CD4-positive, alpha-beta T cell treated with Interferon alpha-2 for 1 hour (primary cell): ENCODE measurements at regions not wholly inside any gene's neighbourhood (a gene's known extent, or its start where the extent isn't known, plus 50 kb on each side); places are given as distances from the start of the nearest gene placed in this dataset.

Source experiments
- DNase-seq, 2 donors: peaks; one replicate each; pipeline ENCODE4 v3.0.0-alpha.2; 2020 to 2022

DNA sequence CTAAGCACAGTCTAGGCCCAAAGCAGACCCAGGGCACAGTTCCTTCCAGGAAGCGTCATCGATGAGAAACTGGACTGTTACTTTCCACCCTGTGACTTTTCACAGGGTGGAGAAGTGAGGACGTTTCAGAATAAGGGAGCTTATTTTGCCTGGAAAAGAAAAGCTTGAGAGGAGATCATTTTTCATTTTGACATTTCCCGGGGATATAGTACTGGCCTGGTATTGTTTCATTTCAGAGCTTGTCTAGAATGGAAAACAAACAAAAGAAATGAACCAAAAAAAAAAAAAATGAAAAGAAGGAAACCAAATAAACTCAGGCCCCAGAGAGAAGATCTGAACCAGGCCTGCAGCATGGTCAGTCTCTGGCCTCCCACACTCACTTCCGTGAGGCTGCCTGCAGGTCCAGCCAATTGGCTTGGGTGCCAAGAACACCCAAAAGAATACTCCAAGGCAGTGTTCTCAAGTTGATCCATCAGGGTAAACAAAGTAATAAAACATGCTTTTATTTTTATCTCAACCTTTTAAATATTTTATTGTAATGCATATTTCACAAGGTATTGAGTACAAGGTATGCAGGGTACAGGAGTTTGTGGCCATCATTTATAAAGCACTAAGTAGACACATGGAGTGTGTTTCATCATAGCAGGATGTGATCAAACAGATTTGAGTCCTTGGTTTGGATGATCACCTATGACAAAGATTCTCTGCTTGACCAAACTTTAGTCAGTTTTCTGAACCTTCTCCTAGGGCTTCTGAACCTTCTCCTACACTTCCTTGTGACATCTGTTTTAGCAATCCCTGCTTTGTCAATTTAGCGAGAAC, 176.9 kb upstream of the GGTLC1 start:
- no peak for DNase-seq

DNA sequence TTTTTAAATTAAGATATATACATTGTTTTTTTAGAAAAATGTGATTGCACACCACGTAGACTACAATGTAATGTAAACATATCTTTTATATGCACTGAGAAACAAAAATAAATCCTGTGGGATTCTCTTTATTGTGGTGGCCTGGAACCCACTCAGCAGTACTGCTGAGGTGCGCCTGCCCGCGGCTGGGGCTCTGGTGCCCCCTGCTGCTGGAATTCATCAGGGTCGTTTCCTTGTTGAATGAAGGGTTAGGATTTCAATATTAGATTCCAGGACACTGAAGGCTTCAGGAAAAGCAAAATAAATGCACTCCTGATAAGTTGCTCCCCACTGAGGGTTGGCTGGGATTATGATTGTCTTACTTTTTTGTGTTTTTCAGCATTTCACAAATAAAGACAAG, 175.8 kb upstream of the GGTLC1 start:
- DNase-seq = peak; percentile 10 to 44

DNA sequence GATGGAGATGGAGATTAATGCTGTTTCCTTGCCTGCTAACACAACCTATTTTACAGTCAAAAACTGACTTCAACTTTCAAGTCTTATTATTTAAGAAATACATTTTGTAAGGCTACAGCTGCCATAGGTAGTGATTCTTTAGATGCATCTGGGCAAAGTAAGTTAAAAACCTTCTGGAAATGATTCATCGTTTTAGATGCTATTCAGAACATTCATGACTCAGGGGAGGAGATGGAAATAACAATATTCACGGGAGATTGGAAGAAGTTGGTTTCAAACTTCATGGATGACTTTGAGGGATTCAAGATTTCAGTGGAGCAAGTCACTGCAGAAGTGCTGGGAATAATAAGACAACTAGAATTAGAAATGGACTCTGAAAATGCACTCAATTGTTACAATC, 174.9 kb upstream of the GGTLC1 start:
- DNase-seq = no peak

DNA sequence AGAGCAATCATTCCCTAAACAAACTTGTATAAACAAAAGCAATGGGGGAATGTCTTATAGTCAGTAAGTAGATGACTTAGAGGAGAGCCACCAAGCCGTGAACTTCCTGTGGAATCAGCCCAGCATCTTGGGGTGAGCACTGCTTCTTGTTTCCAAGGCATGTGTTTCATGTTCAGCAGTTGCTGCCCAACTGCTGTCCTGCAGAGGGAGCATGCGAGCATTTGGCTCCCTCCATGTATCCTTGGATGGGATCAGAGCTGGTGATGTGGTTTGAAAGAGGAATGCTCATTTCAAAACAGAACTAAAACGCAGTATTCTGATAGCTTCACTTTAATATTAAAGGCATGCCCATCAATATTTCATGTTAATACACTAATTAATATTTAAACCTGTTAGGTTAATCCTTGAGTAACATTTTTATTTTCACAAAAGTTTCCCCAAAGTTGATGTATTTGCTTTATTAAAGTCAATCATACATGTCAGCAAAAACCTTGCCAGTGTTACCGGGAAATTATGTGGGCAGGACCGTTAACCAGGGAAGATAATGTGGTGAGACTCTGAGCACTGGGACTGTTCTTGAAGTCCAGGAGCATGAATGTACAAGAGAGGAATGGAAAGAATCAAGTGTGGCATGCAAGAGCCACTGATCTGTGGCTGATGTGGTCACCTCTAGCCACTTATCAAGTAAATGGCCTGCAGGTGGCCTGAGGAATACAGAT, 172.1 kb upstream of the GGTLC1 start:
- DNase-seq = peak in 1 of 2 donors; percentile 12

DNA sequence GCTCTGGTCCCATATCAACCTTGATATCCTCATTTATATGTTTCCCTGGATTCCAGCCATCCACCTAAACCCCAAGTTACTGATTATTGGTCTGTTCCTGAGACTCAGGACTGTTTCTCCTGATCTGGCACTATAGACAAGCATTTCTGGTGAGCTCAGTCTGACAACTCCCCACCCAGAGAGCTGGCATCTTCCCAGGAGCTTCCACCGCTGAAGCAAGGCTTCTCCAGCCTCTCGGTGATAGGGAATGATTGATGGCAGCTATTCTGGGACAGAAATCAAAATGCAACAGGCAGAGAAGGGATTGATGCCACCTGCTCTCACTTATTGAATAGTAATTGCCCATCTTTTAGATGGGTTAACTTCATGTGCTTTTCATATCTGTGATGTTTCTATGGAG, 169.7 kb upstream of the GGTLC1 start:
- no peak for DNase-seq

DNA sequence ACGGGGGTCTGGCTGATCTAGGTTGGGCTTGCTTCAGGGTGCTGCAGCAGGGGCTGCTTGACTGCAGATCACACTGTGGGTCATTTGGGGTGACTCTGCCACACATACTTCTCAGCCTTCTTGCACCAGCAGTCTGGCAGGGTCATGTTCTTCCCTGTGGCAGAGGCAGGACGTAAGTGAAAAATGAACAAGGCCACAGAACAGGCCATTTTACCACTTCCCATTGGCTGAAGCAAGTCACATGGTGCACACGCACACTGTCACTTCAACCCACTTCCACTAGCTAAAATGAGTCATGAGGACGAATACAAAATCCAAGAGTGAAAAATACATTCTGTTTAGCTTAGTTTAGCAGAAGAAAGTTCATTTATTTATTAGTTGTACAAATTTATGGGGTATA, 168.6 kb upstream of the GGTLC1 start:
- DNase-seq = peak; percentile 57 to 66

DNA sequence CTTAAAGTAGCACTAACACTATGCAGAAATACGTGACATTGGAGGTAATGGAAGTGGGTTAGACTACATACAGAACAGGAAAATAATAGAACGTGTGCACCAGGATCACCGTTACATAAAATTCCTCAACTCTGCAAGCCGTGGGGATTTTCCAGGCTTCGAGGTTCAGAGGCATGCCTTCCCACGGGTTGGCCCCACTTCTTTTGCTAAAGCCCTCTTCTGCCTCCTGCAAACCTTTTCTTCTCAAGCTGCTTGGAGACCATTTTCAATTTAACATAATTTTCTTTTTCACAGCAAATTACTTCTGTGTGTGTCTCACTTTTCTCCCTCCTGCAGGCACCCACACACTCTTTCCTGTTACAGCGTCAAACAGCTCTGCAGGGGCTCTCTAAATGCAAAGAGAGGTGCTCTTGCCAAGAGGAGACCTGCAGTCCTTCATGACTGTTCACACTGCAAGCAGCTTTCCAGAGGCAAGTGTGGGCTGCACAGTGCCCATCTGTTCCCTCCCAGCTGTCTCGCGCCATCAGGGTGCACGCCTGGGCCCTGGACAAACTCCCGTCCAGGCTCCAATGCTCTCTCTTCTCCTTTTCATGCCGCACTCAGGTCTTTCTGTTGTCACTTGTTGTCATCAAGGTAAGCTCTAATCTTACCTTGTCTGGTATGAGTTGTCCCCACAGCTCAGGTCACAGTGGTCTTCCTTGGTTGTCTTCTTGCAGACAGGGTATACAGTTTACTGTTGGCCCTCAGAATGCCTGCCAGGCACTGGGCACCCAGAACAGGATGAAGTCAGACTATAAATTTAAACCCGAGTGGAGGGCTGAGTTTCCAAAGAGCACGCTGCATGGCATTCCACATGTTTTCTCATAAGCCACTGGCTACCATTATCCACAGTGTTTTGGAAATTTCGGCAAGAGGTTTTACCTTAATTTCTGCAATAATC, 164.8 kb upstream of the GGTLC1 start:
- no peak for DNase-seq

DNA sequence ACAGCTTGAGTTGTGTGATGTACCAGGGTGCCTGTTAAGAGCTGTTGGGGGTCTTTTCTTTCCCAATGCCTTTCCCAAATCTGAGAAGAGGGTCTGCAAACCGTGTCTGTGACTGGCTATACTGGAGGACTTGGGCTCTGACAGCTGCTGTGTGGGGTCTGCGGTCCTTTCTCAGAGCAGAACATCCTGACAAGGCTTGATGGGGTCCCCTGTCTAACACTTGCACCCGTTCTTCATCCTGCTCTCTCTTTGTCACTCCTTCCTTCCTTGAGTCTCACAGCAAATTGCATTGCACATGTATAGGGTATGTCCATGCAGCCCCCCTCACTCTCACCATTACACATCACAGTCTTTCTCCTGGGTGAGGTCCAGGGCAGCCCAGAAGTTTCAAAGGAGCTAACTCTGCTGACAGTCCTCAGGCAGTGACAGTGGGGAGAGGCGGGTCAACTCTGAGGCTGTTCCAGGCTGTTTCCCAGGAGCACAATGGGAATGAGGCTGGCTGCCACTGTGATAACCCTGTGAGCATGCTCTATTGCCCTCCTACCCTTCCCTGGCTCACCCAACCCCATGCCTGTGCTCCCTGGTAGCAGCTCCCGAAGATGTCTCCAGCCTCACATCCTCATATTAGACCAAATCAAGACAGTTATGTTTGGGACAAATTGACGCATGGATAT, 163.2 kb upstream of the GGTLC1 start:
- DNase-seq = no peak

DNA sequence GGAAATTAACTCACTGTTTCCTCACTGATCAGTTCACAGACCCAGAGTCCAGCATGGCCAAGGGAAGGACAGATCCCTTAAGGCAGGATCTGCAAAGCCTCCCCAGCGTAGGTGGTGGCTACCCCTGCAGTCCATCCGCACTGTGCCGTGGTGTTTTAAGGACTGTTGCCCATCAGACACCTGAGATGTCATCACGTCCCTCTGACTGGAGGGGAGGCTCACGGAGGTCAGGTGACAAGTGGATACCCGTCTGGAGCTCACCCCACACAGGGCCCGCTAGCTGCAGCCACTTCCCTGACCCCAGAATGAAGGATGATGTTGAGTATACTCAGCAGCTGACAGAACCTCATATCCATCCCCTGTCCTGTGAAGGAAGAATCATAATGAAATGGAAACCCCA, 161.8 kb upstream of the GGTLC1 start:
- DNase-seq = no peak

DNA sequence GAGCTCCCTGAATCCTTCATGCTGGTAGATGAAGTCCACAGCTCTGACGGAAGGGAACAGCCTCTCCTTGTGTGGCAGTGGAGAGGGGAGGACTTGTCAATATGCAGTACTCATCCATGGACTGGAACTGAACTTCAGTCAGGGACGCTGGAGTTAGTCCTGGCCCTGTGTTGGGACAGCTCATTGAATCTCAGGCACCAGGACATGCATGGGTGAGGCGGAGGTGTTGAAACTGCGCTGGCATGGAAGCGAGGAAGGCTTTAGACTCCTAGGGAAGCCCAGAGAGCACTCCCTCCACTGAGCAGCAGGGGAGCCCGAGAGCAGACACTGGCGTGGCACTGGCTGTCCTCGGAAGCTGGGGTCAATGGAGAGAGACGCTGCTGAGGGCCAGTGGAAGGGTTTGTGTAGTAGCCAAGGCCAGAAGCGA, 161.3 kb upstream of the GGTLC1 start:
- no peak for DNase-seq

DNA sequence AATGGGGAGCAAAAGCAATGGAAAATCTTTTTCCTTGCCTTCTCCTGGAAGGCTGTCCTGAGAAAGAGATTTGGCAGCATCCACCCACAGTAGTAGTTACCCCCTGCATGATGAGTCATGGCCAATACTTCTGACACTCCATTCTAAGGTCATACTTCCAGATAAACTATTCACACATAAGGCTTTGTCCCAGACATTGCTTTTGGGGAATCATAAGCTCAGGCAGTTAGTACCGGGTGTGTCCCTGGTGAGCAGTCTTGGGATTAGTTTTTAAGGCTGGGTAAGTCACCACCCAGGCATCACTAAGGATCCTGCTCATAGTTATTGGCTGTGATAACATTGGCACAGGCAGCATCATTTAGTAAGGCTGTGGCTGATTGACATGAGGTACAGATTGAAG, 160.6 kb upstream of the GGTLC1 start:
- no peak for DNase-seq

DNA sequence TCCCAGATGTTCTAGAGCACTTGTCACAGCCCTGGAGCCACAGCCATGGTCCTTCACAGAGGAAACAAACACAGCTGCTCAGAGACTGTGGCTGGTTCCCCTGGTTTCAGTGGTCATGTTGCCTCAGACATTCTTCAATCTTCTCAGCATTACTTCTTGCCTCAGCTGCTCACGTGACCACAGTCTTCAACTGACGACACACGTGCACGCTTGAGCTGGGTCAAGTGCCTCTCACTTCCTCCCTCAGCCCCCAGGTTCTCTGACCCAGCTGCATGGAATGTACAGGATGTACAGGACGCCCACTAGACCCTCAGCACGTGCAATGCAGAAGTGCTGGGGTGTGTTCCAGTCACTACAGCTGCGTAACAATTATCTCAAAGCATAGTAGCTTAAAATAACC, 159.8 kb upstream of the GGTLC1 start:
- DNase-seq = peak; percentile 43 to 45

DNA sequence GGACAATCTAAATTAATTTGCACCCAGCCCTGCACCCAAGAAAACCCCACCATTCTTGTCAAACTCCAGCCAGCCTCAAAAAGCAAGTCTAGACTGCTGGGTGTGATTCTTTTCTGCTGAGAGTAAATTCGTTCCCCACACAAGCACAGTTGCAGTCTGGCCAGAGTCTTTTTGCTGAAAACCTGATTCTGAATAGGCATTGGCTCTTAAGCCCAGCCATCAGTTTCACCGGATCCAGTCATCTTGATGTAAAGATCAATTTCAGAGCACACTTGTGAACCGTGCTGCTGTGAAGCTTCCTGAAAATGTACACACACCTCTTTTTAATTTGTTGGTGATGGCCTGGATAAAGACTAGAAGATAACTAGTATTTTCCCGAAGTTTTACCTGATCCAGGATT, 159.4 kb upstream of the GGTLC1 start:
- no peak for DNase-seq

DNA sequence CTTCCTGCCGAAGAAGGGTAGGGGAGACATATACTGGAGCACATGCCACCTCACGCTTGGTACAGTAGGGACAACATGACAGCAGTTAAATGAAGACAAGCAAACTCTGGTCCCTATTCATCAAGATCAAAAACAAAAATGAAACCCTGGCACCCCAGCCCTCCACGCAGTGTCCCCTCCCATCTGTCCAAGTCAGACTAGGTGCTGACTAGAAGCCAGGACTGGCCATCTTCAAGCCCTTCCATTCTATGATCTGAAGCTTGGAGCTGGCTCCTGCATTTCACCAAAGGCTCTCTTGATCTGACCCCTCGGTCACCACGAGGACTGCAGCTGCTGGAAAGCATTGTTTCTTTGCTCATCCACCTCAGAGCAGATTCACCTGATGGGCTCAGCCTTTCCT, 158.9 kb upstream of the GGTLC1 start:
- DNase-seq = no peak

DNA sequence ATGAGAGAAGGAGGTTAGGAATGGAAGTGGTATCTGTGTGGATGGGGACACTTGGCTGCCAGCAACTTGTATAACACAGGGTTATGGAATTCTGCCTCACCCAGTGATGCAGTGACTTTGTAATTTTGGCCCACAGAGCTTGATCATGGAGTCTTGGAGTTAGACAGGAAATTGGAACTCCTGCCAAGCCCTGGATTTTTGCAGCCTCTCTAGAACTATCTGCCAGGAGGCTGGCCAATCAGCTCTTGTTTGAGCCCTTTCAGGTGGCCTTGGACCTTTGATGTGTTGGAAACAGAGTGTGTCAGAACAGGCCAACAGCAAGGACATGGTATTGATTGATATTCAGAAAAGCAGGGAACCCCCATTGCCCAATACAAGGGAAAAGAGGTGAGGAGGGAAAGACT, 157.7 kb upstream of the GGTLC1 start:
- DNase-seq = no peak

DNA sequence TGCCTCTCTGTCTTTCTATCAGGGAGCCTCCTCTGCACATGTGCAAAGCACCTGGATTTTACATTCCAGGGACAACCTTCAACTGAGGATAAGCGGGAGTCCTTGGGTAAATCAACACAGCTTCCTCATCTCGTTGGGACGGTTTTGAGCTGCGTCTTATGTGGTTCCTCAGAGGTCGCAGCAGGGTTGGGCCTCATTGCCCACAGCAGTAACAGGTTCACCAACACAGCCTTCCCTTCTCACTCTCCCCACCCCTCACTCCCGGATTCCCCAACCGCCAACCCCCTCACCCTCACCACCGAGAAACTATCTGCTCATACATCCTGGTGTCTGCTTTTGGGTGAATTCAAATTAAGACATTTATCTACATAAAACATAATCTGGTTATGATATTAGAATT, 155.8 kb upstream of the GGTLC1 start:
- DNase-seq = no peak

DNA sequence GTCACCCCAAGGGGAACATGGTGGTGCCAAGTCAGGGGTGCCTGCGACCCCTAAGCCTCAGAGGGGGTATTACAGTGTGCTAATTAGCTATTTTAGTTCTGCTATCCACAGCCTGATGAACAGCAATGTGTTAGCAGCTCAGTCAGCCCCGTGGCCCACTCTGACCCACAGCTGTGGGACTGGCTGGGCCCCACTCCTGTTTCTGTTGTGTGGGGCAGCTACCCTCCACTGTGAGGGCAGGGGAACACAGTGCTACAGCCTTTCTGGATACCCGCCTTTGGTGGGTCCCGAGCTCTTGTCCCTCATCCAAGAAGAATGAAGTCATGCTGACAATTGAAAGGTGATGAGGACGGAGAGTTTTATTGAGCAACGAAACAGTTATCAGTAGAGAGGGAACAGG, 152.5 kb upstream of the GGTLC1 start:
- no peak for DNase-seq

DNA sequence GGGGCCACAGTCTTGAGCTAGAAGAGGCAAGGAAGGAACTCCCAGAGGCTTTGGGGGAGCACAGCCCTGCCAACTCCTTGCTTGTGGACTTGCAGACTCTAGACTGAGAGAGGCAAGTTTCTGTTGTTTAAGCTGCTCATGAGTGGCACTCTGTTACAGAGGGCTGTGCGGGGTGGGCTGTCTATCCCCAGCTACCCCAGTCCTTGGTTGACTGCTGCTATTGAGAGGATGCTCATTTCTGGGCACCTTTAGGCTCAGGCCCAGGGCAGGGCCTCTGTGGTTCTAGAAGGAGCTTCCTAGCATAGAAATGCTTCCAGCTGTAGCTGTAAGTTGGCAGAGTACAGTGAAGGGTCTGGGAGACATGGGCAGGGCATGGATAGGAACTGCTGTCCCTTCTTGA, 151.3 kb upstream of the GGTLC1 start:
- DNase-seq = no peak

DNA sequence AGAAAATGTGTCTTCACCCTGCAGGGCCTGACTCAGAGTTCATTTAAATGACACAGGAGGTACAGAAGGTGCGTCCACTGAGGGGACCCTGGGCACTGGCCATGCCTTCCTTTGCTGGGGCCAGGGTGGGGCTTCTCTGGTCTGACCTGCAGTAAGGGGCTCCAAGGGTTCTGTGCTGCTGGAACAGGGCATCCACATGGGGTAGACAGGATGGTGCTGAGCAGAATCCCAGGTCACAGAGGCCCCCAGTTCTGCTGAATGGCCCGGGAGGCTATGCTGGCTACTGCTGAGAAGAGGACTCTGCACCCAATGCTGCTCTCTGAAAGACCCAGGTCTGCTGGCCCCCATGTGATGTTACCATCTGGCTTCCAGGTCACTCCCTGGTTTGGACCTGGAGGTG, 150.4 kb upstream of the GGTLC1 start:
- no peak for DNase-seq

DNA sequence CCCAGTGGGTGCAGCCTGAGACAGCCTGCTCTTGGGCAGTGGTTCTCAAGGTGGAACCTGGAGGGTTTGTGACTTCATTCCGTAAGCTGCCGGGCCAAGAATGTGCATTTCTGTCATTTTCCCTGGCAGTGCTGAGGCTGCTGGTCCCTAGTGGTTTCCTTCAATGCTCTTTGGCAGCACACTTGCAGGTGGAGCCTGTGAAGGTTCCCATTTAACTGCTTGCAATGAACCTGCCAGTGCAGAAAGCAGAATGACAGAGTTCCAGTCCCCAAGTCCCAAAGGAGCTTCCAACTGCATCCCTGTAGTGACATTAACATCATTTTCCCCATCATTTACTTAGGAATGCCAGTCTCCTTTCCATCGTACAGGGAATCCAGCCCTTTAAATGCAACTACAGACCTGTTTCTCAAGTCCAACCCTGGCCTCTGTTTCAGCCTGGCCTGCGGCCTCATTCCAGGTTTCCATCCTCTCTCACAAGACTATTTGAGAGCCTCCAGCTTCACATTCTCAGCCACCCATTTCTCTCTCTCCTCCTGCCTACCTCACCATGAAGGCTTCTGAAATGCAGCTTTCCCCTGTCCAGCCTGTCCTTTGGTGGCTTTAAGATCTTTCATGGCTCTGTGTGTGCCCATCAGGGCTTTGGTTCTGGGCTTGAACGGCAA, 149.7 kb upstream of the GGTLC1 start:
- no peak for DNase-seq

DNA sequence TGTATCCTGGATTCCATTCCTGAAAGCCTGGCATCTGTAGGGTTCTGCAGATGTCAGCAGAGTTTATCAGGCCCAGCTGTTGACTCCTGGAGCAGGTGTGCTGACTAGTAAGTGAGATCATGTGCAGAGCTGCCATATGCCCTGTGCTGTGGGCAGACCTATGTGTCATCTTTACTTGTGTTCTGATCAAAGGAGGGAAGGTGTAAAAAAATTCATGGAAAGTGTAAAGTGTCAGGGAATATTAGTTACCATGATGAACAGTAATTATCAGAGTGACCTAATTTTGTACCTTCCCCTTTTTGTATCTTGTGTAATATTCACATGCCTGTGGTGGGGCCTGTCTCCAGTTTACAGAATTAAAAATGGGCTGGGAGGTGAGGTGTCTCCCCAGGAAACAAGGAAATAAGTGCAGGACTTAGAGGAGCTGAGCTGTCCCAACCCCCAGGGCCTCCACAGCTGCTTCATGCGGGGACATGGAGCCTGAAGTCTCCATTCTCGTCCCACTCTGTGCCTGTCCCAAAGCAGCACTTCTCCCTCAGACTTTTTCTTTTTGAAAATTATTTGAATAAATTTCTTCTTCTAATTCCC, 148.2 kb upstream of the GGTLC1 start:
- DNase-seq = no peak

DNA sequence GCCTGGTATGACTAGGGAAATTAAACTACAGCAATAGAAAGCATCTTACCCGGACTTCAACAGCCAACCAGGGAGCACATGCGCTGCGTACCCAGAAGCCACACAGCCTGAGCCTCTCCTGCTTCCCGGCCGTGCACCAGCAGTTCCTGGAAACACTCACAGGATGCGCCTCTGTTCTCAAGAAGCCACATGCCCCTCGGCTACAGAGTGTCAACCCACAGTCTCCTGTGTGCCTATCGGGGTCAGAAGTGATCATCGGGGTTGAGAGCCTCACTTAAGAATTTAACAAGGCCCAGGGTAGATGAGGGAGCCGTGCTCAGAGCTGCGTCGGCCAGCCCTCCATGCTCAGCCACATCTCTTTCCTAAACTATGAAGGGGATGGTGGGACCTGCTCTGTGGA, 147.2 kb upstream of the GGTLC1 start:
- peak; percentile 56 to 62 for DNase-seq
